Liver (tissue), 8 donors: ENCODE measurements at regions not wholly inside any gene's neighbourhood (a gene's known extent, or its start where the extent isn't known, plus 50 kb on each side); places are given as distances from the start of the nearest gene placed in this dataset.

ENCODE experiments used
- DNase-seq: peaks from one replicate; pipeline ENCODE4 v3.0.0-alpha.2; 2017; ENCODE audit warnings: low spot score
- H3K27ac ChIP-seq, 2 donors: one replicate each; pipeline ENCODE4 v1.7.0; 2013; ENCODE audit warnings: inconsistent platforms in 2 of 2, low read length in 2 of 2, control low read depth in 1 of 2, low read depth in 1 of 2, mild to moderate bottlenecking in 1 of 2
- H3K27me3 ChIP-seq, 4 donors: one replicate each; pipeline versions ENCODE4 v1.6.1 to v1.7.0; 2013; ENCODE audit warnings: low read length in 3 of 4, inconsistent platforms in 1 of 4, mild to moderate bottlenecking in 1 of 4, moderate library complexity in 1 of 4; ENCODE audit not compliant: control insufficient read depth in 4 of 4, insufficient read depth in 4 of 4
- H3K36me3 ChIP-seq, 4 donors: one replicate each; pipeline versions ENCODE4 v1.6.1 to v1.7.0; 2013; ENCODE audit warnings: low read length in 3 of 4, mild to moderate bottlenecking in 3 of 4, low read depth in 1 of 4, moderate library complexity in 1 of 4; ENCODE audit not compliant: control insufficient read depth in 4 of 4, insufficient read depth in 3 of 4
- H3K4me1 ChIP-seq, 4 donors: one replicate each; pipeline versions ENCODE4 v1.6.1 to v1.7.0; 2013; ENCODE audit warnings: low read length in 3 of 4, mild to moderate bottlenecking in 3 of 4, moderate library complexity in 1 of 4; ENCODE audit not compliant: control insufficient read depth in 4 of 4, insufficient read depth in 4 of 4
- H3K4me3 ChIP-seq, 3 donors: one replicate each; pipeline versions ENCODE4 v1.6.1 to v1.7.0; 2013; ENCODE audit warnings: low read length in 3 of 3, control low read depth in 1 of 3, low read depth in 1 of 3, mild to moderate bottlenecking in 1 of 3
- H3K9ac ChIP-seq, 2 donors: one replicate each; pipeline ENCODE4 v1.7.0; 2013; ENCODE audit warnings: low read length in 2 of 2, mild to moderate bottlenecking in 2 of 2, moderate library complexity in 2 of 2, control low read depth in 1 of 2, low read depth in 1 of 2
- H3K9me3 ChIP-seq, 4 donors: one replicate each; pipeline versions ENCODE4 v1.6.1 to v1.7.0; 2013; ENCODE audit warnings: low read length in 3 of 4; ENCODE audit not compliant: control insufficient read depth in 4 of 4
- EGR1 ChIP-seq, 2 donors: IDR thresholded peaks; 2 replicates each; pipeline ENCODE4 v1.6.1; 2016 to 2018; ENCODE audit warnings: antibody characterized with exemption in 2 of 2, low read depth in 2 of 2
- FOXA1 ChIP-seq: IDR thresholded peaks from 2 replicates; pipeline ENCODE4 v1.6.1; 2016; ENCODE audit warnings: antibody characterized with exemption
- FOXA2 ChIP-seq: IDR thresholded peaks from 2 replicates; pipeline ENCODE4 v1.6.1; 2016; ENCODE audit warnings: antibody characterized with exemption
- GABPA ChIP-seq, 2 donors: IDR thresholded peaks in 1 of 2; conservative IDR thresholded peaks in 1 of 2; 2 replicates each; pipeline ENCODE4 v1.6.1; 2016; ENCODE audit warnings: antibody characterized with exemption in 2 of 2, mild to moderate bottlenecking in 1 of 2, moderate library complexity in 1 of 2
- HNF4A ChIP-seq, 2 donors: conservative IDR thresholded peaks; 2 replicates each; pipeline ENCODE4 v1.6.1; 2016; ENCODE audit warnings: antibody characterized with exemption in 2 of 2, mild to moderate bottlenecking in 2 of 2
- HNF4G ChIP-seq: IDR thresholded peaks from 2 replicates; pipeline ENCODE4 v1.6.1; 2016; ENCODE audit warnings: antibody characterized with exemption
- JUND ChIP-seq, 2 donors: IDR thresholded peaks; 2 replicates each; pipeline ENCODE4 v1.6.1; 2016; ENCODE audit warnings: antibody characterized with exemption in 2 of 2
- NR2F2 ChIP-seq: IDR thresholded peaks from 2 replicates; pipeline ENCODE4 v1.6.1; 2016; ENCODE audit warnings: antibody characterized with exemption
- RAD21 ChIP-seq, 2 donors: IDR thresholded peaks; 2 replicates each; pipeline ENCODE4 v1.6.1; 2016; ENCODE audit warnings: antibody characterized with exemption in 2 of 2, mild to moderate bottlenecking in 2 of 2
- REST ChIP-seq: IDR thresholded peaks from 2 replicates; pipeline ENCODE4 v1.6.1; 2016; ENCODE audit warnings: antibody characterized with exemption, mild to moderate bottlenecking
- RXRA ChIP-seq, 2 donors: IDR thresholded peaks; 2 replicates each; pipeline ENCODE4 v1.6.1; 2017 to 2018; ENCODE audit warnings: antibody characterized with exemption in 2 of 2, mild to moderate bottlenecking in 1 of 2
- SP1 ChIP-seq: IDR thresholded peaks from 2 replicates; pipeline ENCODE4 v1.6.1; 2018; ENCODE audit warnings: antibody characterized with exemption, mild to moderate bottlenecking
- TAF1 ChIP-seq: conservative IDR thresholded peaks from 2 replicates; pipeline ENCODE4 v1.6.1; 2016; ENCODE audit warnings: antibody characterized with exemption, mild to moderate bottlenecking
- YY1 ChIP-seq: IDR thresholded peaks from 2 replicates; pipeline ENCODE4 v1.6.1; 2016; ENCODE audit warnings: antibody characterized with exemption, mild to moderate bottlenecking
- WGBS: extraction: QIAGEN DNeasy Blood & Tissue Kit; methylation state at CpG from one replicate; pipeline ENCODE4 v1.1.7; 2013; 5-methylcytosine and 5-hydroxymethylcytosine counted together
- TF ChIP-seq, protein P1 (sequence below): IDR thresholded peaks from 2 replicates; pipeline ENCODE4 v1.6.1; 2016; ENCODE audit warnings: antibody characterized with exemption
- TF ChIP-seq, protein P2 (sequence below): fragments of 150-350 bp; IDR thresholded peaks from 2 replicates; pipeline ENCODE4 v1.5.1; 2017; ENCODE audit warnings: improper control_type of control experiment, low read depth, low read length; ENCODE audit not compliant: missing input control
- TF ChIP-seq, protein P3 (sequence below): IDR thresholded peaks from 2 replicates; pipeline ENCODE4 v1.6.1; 2016; ENCODE audit warnings: antibody characterized with exemption
- donor health status: healthy.
- donor health status: healthy.
- donor health status: healthy.
- donor health status: healthy.
- donor health status: healthy.

DNA sequence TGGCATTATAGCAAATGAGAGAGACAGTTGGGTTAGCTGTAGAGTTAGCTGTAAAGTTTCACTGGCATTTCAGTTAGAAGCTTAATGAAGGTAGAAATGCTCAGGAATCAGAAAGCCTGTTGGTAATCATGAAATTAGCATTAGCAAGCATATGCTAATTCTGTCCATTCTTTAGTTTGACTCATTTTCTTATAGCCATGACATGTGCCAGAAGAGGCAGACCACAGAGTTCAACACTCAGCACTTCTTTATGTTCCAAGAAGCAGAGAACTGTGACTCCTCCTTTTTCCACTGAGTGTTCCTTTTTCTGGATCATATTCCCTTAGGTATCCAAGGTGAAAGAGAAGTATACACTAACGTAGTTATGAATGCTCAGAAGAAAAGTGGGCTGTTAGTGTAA lies 276.2 kb upstream of the SGO1 start (continued):
- TF ChIP-seq REST (no peak), TAF1 (no peak), YY1 (no peak), EGR1 (IDR thresholded peaks at IDR 0.05; ENCODE audit: low read depth in 2 of 2) (no peak), SP1 (no peak), JUND (IDR thresholded peaks at IDR 0.05) (no peak), RAD21 (IDR thresholded peaks at IDR 0.05) (no peak), NR2F2 (no peak), FOXA2 (no peak)
- TF ChIP-seq, protein P1, sequence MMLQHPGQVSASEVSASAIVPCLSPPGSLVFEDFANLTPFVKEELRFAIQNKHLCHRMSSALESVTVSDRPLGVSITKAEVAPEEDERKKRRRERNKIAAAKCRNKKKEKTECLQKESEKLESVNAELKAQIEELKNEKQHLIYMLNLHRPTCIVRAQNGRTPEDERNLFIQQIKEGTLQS = no peak

GRCh38 chr3:20458994-20459716 lies 273.1 kb upstream of the SGO1 start:
- no peaks in the 10 kb centered on the region for H3K36me3 ChIP-seq
- H3K4me1 ChIP-seq = no peaks in the 10 kb centered on the region
- WGBS = 73% methylated on average over 4 of the region's 4 CpGs
- H3K4me3 ChIP-seq = no peak overlapping the region
- DNase-seq = no peak
- H3K9me3 ChIP-seq = no peaks in the 10 kb centered on the region
- no peak overlapping the region for H3K9ac ChIP-seq
- no peak overlapping the region for H3K27ac ChIP-seq
- no peaks in the 10 kb centered on the region for H3K27me3 ChIP-seq
- TF ChIP-seq RAD21 (IDR thresholded peaks at IDR 0.05) (no peak), HNF4G (no peak), HNF4A (conservative IDR thresholded peaks at IDR 0.05) (no peak), YY1 (no peak), SP1 (no peak), JUND (IDR thresholded peaks at IDR 0.05) (no peak)

DNA sequence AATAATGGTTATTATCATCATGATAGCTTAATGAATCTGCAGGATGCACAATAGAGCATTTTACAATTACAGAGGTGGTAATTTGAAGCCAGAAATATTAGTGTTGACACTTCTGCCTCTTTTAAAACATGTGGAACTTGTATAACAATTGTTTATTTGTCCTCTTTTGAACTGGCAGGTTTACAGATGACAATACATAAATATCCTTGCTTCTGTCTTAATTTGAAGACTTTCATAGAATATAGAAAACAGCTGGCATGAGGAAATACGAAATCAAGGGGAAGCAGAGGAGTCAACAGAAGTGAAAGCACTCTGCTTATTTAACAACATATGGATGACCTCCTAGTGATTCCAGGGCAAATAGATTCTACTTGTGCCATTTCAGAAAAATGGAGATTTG lies 270.5 kb upstream of the SGO1 start:
- no peaks in the 10 kb centered on the region for H3K4me1 ChIP-seq
- no peaks in the 10 kb centered on the region for H3K36me3 ChIP-seq
- H3K9ac ChIP-seq = no peak overlapping the region
- no peaks in the 10 kb centered on the region for H3K27me3 ChIP-seq
- no peak for DNase-seq
- H3K4me3 ChIP-seq = no peak overlapping the region
- WGBS = 67% methylated on average over 1 of the region's 1 CpG
- H3K27ac ChIP-seq = no peak overlapping the region
- no peaks in the 10 kb centered on the region for H3K9me3 ChIP-seq
- TF ChIP-seq TAF1 = no peak
- no peak for TF ChIP-seq JUND (IDR thresholded peaks at IDR 0.05)
- TF ChIP-seq FOXA1 = no peak
- TF ChIP-seq REST = no peak
- no peak for TF ChIP-seq EGR1 (IDR thresholded peaks at IDR 0.05; ENCODE audit: low read depth in 2 of 2)
- TF ChIP-seq, protein P1 = no peak
- TF ChIP-seq, protein P2, sequence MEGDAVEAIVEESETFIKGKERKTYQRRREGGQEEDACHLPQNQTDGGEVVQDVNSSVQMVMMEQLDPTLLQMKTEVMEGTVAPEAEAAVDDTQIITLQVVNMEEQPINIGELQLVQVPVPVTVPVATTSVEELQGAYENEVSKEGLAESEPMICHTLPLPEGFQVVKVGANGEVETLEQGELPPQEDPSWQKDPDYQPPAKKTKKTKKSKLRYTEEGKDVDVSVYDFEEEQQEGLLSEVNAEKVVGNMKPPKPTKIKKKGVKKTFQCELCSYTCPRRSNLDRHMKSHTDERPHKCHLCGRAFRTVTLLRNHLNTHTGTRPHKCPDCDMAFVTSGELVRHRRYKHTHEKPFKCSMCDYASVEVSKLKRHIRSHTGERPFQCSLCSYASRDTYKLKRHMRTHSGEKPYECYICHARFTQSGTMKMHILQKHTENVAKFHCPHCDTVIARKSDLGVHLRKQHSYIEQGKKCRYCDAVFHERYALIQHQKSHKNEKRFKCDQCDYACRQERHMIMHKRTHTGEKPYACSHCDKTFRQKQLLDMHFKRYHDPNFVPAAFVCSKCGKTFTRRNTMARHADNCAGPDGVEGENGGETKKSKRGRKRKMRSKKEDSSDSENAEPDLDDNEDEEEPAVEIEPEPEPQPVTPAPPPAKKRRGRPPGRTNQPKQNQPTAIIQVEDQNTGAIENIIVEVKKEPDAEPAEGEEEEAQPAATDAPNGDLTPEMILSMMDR = no peak
- no peak for TF ChIP-seq SP1
- no peak for TF ChIP-seq RAD21 (IDR thresholded peaks at IDR 0.05)
- TF ChIP-seq HNF4G = no peak
- no peak for TF ChIP-seq NR2F2
- no peak for TF ChIP-seq GABPA (IDR thresholded peaks at IDR 0.05 in 1 of 2, conservative IDR thresholded peaks at IDR 0.05 in 1 of 2)
- no peak for TF ChIP-seq FOXA2
- no peak for TF ChIP-seq YY1
- no peak for TF ChIP-seq RXRA (IDR thresholded peaks at IDR 0.05)
- TF ChIP-seq, protein P3, sequence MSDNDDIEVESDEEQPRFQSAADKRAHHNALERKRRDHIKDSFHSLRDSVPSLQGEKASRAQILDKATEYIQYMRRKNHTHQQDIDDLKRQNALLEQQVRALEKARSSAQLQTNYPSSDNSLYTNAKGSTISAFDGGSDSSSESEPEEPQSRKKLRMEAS = no peak
